BJ (cell line): ENCODE measurements at regions not wholly inside any gene's neighbourhood (a gene's known extent, or its start where the extent isn't known, plus 50 kb on each side); places are given as distances from the start of the nearest gene placed in this dataset.

Experiments
- CTCF ChIA-PET: fragments of 350-600 bp; formaldehyde crosslinking; extraction: SDS; loops from one replicate; lab custom pipeline; 2021; ENCODE audit warnings: antibody characterized with exemption, inconsistent platforms; lab: Yijun Ruan, JAX
- POLR2A ChIA-PET: fragments of 300-600 bp; sonication (Branson Sonifier 250); formaldehyde crosslinking; extraction: SDS; loops from one replicate; lab custom pipeline; 2021; ENCODE audit warnings: antibody characterized with exemption; lab: Charles Lee
- DNase-seq: peaks from one replicate; pipeline ENCODE4 v3.0.0-alpha.2; 2011; ENCODE audit warnings: low read depth
- H3K27me3 ChIP-seq: 2 replicates; pipeline ENCODE4 v1.6.0; 2011; ENCODE audit warnings: low read length; ENCODE audit not compliant: control insufficient read depth, insufficient read depth
- H3K36me3 ChIP-seq: 2 replicates; pipeline ENCODE4 v1.5.1; 2011; ENCODE audit warnings: low read length; ENCODE audit not compliant: control insufficient read depth, insufficient read depth
- H3K4me3 ChIP-seq: 2 replicates; pipeline ENCODE4 v1.5.1; 2011; ENCODE audit warnings: low read depth, mild to moderate bottlenecking, control low read depth, low read length
- CTCF ChIP-seq: IDR thresholded peaks from 2 replicates; pipeline ENCODE4 v1.5.1; 2011; ENCODE audit warnings: low read depth, mild to moderate bottlenecking, control low read depth, inconsistent platforms, low read length, moderate library complexity; ENCODE audit not compliant: insufficient read depth

- DNase-seq, result no peak
- H3K4me3 ChIP-seq, result no peak overlapping the region
- H3K36me3 ChIP-seq, result no peaks in the 10 kb centered on the region
- H3K27me3 ChIP-seq, result no peaks in the 10 kb centered on the region
- CTCF ChIA-PET, result no interaction called here
- no peak for TF ChIP-seq CTCF
- POLR2A ChIA-PET, result no interaction called here
Observed at GRCh38 chr16:63323055-63323454, 1286.8 kb upstream of the CDH8 start.

GRCh38 chr16:63315229-63315628, 1279.0 kb upstream of the CDH8 start:
- H3K36me3 ChIP-seq, result no peaks in the 10 kb centered on the region
- DNase-seq, result no peak
- ChIA-PET CTCF (interaction anchor here (1.1 kb wide), 1 partner anchor 46 kb away, joined by 3 read pairs; no protein-coding TSS in a partner anchor), POLR2A (no interaction called here)
- no peak overlapping the region for H3K4me3 ChIP-seq
- H3K27me3 ChIP-seq, result no peaks in the 10 kb centered on the region
- no peak for TF ChIP-seq CTCF

GRCh38 chr16:63312346-63312745, 1276.1 kb upstream of the CDH8 start:
- TF ChIP-seq CTCF, result no peak
- Histone ChIP-seq H3K4me3 (no peak overlapping the region), H3K36me3 (no peaks in the 10 kb centered on the region), H3K27me3 (no peaks in the 10 kb centered on the region)
- no peak for DNase-seq
- ChIA-PET CTCF (no interaction called here), POLR2A (no interaction called here)

- DNase-seq, result no peak
- CTCF ChIA-PET, result no interaction called here
- Histone ChIP-seq H3K4me3 (no peak overlapping the region), H3K27me3 (no peaks in the 10 kb centered on the region), H3K36me3 (no peaks in the 10 kb centered on the region)
- no peak for TF ChIP-seq CTCF
- POLR2A ChIA-PET, result no interaction called here
Observed at GRCh38 chr16:63311313-63311712, 1275.1 kb upstream of the CDH8 start.

- no peaks in the 10 kb centered on the region for H3K36me3 ChIP-seq
- TF ChIP-seq CTCF, result no peak
- CTCF ChIA-PET, result interaction anchor here (1.0 kb wide), 1 partner anchor 8 kb away, joined by 3 read pairs; no protein-coding TSS in a partner anchor
- no peak overlapping the region for H3K4me3 ChIP-seq
- DNase-seq, result no peak
- POLR2A ChIA-PET, result no interaction called here
- H3K27me3 ChIP-seq, result no peaks in the 10 kb centered on the region
Observed at GRCh38 chr16:63302811-63303210, 1266.6 kb upstream of the CDH8 start.
